ENCODE measurements at regions not wholly inside any gene's neighbourhood (a gene's known extent, or its start where the extent isn't known, plus 50 kb on each side); places are given as distances from the start of the nearest gene placed in this dataset.
A peak's percentile ranks its signal among the peaks of the same experiment; 100 is the strongest.

DNA sequence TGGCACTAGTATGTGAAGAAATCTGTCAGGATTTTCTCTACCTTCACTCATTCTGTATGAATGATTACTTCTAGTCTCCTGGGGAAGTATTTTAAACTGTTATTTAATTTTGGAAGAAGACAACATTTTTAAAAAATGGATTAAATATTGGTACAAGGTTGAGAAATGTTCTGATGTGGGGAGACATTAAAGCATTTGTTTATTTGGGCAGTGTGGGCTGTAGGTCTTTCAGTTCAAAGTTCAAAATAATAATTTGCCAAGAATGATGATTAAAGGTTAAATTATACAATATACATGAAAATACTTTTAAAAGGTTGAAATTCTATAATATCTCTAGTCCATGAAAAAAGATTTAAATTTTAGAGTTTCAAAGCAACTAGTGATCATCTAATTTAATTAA is 194.7 kb downstream of the NHLRC3 start:
- H3K27ac ChIP-seq: no peak overlapping the region
- TF ChIP-seq, protein P1, sequence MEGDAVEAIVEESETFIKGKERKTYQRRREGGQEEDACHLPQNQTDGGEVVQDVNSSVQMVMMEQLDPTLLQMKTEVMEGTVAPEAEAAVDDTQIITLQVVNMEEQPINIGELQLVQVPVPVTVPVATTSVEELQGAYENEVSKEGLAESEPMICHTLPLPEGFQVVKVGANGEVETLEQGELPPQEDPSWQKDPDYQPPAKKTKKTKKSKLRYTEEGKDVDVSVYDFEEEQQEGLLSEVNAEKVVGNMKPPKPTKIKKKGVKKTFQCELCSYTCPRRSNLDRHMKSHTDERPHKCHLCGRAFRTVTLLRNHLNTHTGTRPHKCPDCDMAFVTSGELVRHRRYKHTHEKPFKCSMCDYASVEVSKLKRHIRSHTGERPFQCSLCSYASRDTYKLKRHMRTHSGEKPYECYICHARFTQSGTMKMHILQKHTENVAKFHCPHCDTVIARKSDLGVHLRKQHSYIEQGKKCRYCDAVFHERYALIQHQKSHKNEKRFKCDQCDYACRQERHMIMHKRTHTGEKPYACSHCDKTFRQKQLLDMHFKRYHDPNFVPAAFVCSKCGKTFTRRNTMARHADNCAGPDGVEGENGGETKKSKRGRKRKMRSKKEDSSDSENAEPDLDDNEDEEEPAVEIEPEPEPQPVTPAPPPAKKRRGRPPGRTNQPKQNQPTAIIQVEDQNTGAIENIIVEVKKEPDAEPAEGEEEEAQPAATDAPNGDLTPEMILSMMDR (IDR thresholded peaks at IDR 0.05): no peak
- TF ChIP-seq ZFX (IDR thresholded peaks at IDR 0.05; ENCODE audit: borderline replicate concordance): no peak

DNA sequence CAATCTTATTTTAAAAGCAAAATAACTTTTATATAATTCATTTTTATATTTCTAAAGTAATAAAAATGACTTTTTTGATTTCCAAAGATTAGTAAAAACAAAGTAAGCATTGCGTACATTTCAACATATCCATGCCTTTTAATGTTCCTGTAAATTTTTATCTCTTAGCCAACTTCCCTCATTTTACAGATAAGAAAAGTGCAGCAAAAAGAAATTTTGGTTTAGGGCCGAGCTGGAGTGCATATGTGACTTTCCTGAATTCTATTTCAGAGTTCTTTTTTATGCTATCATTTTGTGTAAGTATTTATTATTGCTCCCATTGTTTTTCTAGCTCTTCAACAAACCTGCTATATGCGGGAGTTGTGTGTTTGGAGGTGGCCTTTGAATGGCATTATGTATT is 195.3 kb downstream of the NHLRC3 start:
- TF ChIP-seq, protein P1 (IDR thresholded peaks at IDR 0.05): no peak
- no peak for TF ChIP-seq ZFX (IDR thresholded peaks at IDR 0.05; ENCODE audit: borderline replicate concordance)
- H3K27ac ChIP-seq: no peak overlapping the region

DNA sequence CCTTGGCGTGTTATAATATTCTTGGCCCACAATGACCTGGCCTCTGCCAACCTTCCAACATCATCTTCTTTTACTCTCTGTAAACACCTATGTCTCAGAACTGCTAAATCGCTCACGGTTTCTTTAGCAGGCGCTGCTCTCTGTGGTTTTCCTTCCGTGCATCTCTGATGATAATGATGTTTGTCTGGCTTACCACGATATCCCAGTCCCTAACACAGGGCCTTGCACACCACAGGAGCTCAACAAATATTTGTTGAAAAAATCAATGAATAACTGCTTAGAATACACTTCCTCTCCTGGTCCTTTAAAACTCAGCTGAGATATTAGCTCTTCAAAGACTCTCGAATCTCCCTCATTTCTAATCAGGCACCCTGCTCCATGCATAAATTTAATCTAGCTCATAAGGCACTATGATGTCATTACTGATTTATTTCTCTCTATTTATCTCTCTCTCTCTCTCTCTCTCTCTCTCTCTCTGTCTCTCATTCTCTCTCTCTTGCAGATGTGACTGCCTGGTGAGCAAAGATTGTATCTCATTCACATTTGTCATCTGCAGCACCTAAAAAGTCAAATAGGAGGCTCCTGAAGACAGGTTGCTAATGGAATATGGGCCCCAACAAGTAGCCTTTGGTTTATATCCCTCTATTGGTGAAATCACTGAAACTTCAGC is 206.4 kb downstream of the NHLRC3 start:
- peak overlapping the region; percentile 39 for H3K27ac ChIP-seq
- TF ChIP-seq, protein P1 (IDR thresholded peaks at IDR 0.05): no peak
- no peak for TF ChIP-seq ZFX (IDR thresholded peaks at IDR 0.05; ENCODE audit: borderline replicate concordance)

DNA sequence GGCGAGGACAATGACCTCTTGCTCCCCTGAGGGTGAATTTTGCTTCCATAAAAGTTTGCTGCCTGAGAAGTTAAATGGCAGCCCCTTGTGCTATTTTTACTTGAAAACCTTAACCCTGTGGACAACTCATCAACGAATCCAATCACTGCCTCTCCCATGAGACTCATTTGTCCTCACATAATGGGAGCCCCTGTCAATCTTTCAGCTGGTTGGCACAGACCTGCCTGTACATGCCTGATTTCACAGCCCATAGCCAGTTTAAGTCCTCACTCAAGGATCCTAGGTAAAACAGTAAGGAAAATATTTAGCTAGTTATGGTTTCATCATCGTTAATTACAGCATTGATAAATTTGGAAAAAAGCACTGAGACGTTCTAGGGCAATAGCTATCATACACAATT is 207.4 kb downstream of the NHLRC3 start:
- H3K27ac ChIP-seq: no peak overlapping the region
- no peak for TF ChIP-seq ZFX (IDR thresholded peaks at IDR 0.05; ENCODE audit: borderline replicate concordance)
- TF ChIP-seq, protein P1 (IDR thresholded peaks at IDR 0.05): no peak

DNA sequence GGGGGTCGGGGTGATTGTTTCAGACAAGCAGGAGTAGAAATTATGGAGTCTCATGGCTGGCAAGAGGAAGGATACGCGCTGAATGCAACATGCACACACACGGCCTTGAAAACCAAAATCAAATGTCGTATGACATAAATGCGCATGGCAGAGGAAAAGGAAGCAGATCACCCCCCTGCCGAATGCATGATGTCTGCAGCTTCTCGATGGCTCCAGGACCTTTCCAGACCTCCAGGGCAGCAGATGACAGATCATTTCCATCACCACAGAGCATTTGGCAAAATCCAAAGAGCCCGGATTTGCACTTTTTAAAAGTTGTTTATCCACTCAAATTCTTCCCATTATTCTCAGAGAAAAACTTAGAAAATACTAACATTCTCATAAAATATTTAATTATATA is 211.7 kb downstream of the NHLRC3 start:
- TF ChIP-seq, protein P1 (IDR thresholded peaks at IDR 0.05): no peak
- TF ChIP-seq ZFX (IDR thresholded peaks at IDR 0.05; ENCODE audit: borderline replicate concordance): no peak
- no peak overlapping the region for H3K27ac ChIP-seq

DNA sequence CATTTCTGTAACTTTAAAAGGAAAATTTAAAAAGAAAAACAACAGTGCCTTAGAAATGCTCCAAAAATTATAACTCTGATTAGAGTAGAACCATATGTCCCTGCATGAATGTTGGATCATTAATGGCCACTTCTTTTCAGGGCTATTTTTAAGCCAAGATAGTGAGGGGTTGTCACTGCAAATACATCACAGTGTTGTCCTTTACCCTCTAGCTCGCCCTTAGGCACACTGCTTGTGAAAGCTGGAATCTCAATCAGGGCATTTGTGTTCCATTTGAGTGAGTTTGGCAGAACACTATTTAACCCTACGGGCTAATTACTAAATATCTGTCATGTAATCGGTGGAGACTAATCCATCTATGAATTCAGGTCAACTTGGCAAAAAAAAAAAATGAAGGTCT is 212.2 kb downstream of the NHLRC3 start:
- no peak overlapping the region for H3K27ac ChIP-seq
- TF ChIP-seq, protein P1 (IDR thresholded peaks at IDR 0.05): no peak
- TF ChIP-seq ZFX (IDR thresholded peaks at IDR 0.05; ENCODE audit: borderline replicate concordance): no peak

DNA sequence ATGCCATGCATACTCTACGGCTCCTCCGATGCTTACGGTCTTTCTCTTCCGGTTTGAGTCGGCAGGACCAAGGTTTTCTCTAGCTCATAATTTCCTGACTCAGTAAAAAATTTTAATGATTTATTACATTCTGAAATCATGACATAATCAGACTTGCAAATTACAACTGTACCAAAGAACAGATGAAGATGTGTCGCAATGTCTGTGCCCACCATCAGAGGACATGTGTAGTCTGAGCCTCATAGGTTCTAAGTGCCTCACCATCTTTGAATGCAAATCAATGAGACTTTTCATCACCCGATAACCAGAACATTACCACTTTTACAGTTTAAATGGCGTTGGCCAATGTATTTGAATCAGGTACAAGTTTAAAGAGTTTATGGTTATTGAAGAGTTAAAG is 213.1 kb downstream of the NHLRC3 start:
- H3K27ac ChIP-seq: no peak overlapping the region
- no peak for TF ChIP-seq ZFX (IDR thresholded peaks at IDR 0.05; ENCODE audit: borderline replicate concordance)
- TF ChIP-seq, protein P1 (IDR thresholded peaks at IDR 0.05): no peak
